LNCaP clone FGC (cell line): ENCODE measurements at regions not wholly inside any gene's neighbourhood (a gene's known extent, or its start where the extent isn't known, plus 50 kb on each side); places are given as distances from the start of the nearest gene placed in this dataset.

Experiments used
- DNase-seq: peaks from one replicate; pipeline ENCODE4 v3.0.0-alpha.2; 2011; ENCODE audit warnings: low read depth
- H3K4me3 ChIP-seq: 2 replicates; pipeline ENCODE4 v1.5.1; 2011; ENCODE audit warnings: mild to moderate bottlenecking, low read depth, low read length, control low read depth
- CTCF ChIP-seq: IDR thresholded peaks from 2 replicates; pipeline ENCODE4 v1.5.1; 2012; ENCODE audit warnings: mild to moderate bottlenecking; ENCODE audit not compliant: control insufficient read depth, insufficient read depth; ENCODE audit errors: extremely low read depth

DNA sequence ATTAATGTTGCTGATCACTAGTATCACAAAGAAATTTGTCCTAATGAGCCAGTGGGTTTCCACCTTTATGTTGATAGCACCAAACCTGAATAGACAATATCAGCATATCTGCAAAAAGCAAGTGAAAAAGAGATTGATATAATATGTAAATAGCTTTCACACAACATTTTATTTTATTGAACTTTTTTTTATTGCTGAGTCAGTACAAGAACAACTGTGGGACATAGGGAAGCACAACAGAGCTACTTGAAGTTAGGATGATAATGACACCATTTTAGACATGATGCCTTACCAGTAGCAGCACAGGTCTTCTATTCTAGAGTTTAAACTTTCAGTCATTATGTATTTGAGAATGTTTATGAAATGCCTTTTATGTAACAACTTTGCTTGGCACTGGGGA lies 554.1 kb upstream of the SETBP1 start:
- no peak for TF ChIP-seq CTCF
- no peak overlapping the region for H3K4me3 ChIP-seq
- DNase-seq: no peak

DNA sequence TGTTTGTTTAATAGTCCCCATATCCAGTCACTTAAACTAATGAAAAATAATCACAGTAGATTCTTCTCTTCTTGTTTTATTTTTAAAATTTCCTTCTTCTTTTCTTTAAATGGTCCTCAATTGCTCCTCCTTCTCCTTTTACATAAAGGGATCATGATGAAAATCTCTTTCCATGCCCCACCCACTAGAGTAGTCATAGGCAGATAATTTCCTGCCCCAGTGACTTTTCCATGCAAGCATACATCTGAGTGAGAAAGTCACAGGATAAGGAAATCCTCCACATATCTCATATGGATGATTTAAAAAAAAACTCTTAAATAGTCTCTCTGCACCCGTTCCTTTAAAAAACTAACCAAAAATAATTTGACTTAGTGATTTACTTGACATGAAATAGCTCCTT lies 552.3 kb upstream of the SETBP1 start:
- DNase-seq: no peak
- no peak overlapping the region for H3K4me3 ChIP-seq
- TF ChIP-seq CTCF: no peak

- peak; percentile 92 for TF ChIP-seq CTCF
- DNase-seq: peak; percentile 62
- H3K4me3 ChIP-seq: no peak overlapping the region
Measured at GRCh38 chr18:44130376-44130942, 550.2 kb upstream of the SETBP1 start.

DNA sequence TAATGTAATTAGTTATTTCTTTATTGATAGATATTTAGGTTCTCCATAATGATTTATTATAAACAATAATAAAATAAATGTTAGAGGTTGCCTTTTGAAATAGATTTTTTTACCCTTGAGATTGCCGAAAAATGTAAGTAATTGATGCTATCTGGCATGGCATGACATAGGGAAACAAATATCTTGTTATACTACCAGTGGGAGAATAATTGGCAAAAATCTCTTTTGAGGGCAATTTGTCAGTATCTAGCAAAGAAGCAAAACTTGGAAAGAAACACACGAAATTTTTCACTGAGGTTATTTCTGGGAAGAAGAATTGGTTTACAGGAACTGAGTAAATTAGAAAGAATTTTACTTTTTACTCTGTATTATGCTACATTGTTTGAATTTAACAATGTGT lies 547.2 kb upstream of the SETBP1 start:
- no peak overlapping the region for H3K4me3 ChIP-seq
- no peak for DNase-seq
- TF ChIP-seq CTCF: no peak

DNA sequence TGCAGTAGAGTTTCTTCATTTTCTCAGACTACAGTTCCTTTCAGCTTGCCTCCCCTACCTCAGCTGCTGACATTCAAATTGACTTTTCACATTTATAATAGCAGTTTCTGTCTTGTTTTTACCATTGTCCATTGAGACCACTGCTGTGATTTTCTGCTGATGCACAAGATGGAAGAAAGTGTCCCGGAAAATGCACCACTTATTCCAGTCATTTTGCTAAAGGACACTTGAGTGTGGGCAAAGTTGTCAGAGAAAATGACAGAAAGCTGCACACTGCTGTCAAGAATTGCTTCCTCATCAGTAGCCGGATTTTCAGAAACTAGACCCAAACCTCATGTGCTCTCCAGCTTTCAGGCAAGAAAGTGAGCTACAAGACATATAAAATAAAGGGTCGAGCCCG lies 546.2 kb upstream of the SETBP1 start:
- no peak overlapping the region for H3K4me3 ChIP-seq
- no peak for TF ChIP-seq CTCF
- DNase-seq: no peak

GRCh38 chr18:44135741-44136140 lies 544.9 kb upstream of the SETBP1 start:
- DNase-seq: no peak
- TF ChIP-seq CTCF: no peak
- no peak overlapping the region for H3K4me3 ChIP-seq

DNA sequence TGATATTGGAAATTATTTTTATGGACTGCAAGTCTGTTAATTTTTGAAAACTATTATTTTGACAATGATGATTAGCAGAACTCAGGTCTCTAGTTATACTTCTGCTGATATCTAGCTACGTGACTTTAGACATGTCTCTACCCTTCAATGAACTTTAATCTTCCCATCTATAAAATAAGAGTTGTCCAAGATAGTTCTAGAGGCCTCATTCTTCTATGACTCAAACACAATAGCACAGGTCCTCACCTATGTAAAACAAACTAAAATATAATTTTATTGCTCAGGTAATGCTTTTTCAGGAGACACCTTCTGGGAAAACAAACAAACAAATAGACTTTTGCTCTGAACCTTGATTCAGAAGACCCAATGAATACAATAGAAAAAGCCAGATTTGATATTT lies 544.4 kb upstream of the SETBP1 start:
- DNase-seq: no peak
- no peak overlapping the region for H3K4me3 ChIP-seq
- TF ChIP-seq CTCF: no peak
